GM12864 (cell line): ENCODE measurements at regions not wholly inside any gene's neighbourhood (a gene's known extent, or its start where the extent isn't known, plus 50 kb on each side); places are given as distances from the start of the nearest gene placed in this dataset.
"Not testable (repeated sequence)": the region's sequence is repeated elsewhere in the genome, so short reads cannot be mapped to it uniquely, and the experiment has no call there.

ENCODE experiments used
- DNase-seq: peaks from one replicate; pipeline ENCODE4 v3.0.0-alpha.2; 2011; ENCODE audit warnings: low read depth
- H3K4me3 ChIP-seq: 2 replicates; pipeline ENCODE4 v1.5.1; 2011; ENCODE audit warnings: mild to moderate bottlenecking, low read depth, low read length, control low read depth
- CTCF ChIP-seq: IDR thresholded peaks from 2 replicates; pipeline ENCODE4 v1.5.1; 2011; ENCODE audit warnings: low read depth, mild to moderate bottlenecking, moderate library complexity, low read length, control low read depth, inconsistent platforms; ENCODE audit errors: missing control alignments

GRCh38 chr18:49723648-49724180 is 89.6 kb downstream of the ACAA2 start:
- DNase-seq = no peak
- TF ChIP-seq CTCF = no peak
- H3K4me3 ChIP-seq = no peak overlapping the region

GRCh38 chr18:49722477-49722876 is 90.9 kb downstream of the ACAA2 start:
- no peak overlapping the region for H3K4me3 ChIP-seq
- no peak for DNase-seq
- no peak for TF ChIP-seq CTCF

- DNase-seq = no peak
- TF ChIP-seq CTCF = no peak
- H3K4me3 ChIP-seq = no peak overlapping the region
These were observed 91.4 kb downstream of the ACAA2 start for GRCh38 chr18:49721981-49722380.

- H3K4me3 ChIP-seq, DNase-seq: not testable (repeated sequence)
These were observed 92.4 kb downstream of the ACAA2 start for GRCh38 chr18:49720944-49721343.

GRCh38 chr18:49717617-49718016 is 95.7 kb downstream of the ACAA2 start:
- no peak for DNase-seq
- no peak overlapping the region for H3K4me3 ChIP-seq
- TF ChIP-seq CTCF = no peak

GRCh38 chr18:49716035-49716434 is 97.3 kb downstream of the ACAA2 start:
- TF ChIP-seq CTCF = no peak
- no peak for DNase-seq
- no peak overlapping the region for H3K4me3 ChIP-seq

- no peak for DNase-seq
- no peak overlapping the region for H3K4me3 ChIP-seq
- TF ChIP-seq CTCF = no peak
These were observed 104.0 kb downstream of the ACAA2 start for GRCh38 chr18:49709347-49709690.
